LNCAP (cell line): ENCODE measurements at regions not wholly inside any gene's neighbourhood (a gene's known extent, or its start where the extent isn't known, plus 50 kb on each side); places are given as distances from the start of the nearest gene placed in this dataset.

Experiments used
- CTCF ChIP-seq: fragments of 450-650 bp; IDR thresholded peaks from 2 replicates; pipeline ENCODE4 v1.5.1; 2017; ENCODE audit warnings: mild to moderate bottlenecking

- no peak for TF ChIP-seq CTCF
Measured at GRCh38 chr6:148263961-148264360, 78.7 kb upstream of the SASH1 start.

- no peak for TF ChIP-seq CTCF
Measured at GRCh38 chr6:148265054-148265453, 77.6 kb upstream of the SASH1 start.

GRCh38 chr6:148269386-148269785, 73.3 kb upstream of the SASH1 start:
- no peak for TF ChIP-seq CTCF

GRCh38 chr6:148271711-148272439, 70.8 kb upstream of the SASH1 start:
- TF ChIP-seq CTCF = no peak

- TF ChIP-seq CTCF = no peak
Measured at GRCh38 chr6:148272597-148272996, 70.0 kb upstream of the SASH1 start.

GRCh38 chr6:148273962-148274752, 68.5 kb upstream of the SASH1 start:
- TF ChIP-seq CTCF = no peak

- TF ChIP-seq CTCF = no peak
Measured at GRCh38 chr6:148274809-148275208, 67.8 kb upstream of the SASH1 start.
